ENCODE measurements at regions not wholly inside any gene's neighbourhood (a gene's known extent, or its start where the extent isn't known, plus 50 kb on each side); places are given as distances from the start of the nearest gene placed in this dataset.
A peak's percentile ranks its signal among the peaks of the same experiment; 100 is the strongest.

- TF ChIP-seq VEZF1 (CRISPR knock-in tag; IDR thresholded peaks at IDR 0.05) = peak; percentile 69
- no peak for TF ChIP-seq NFE2L1 (tag; IDR thresholded peaks at IDR 0.05; ENCODE audit: borderline replicate concordance, low read depth)
- TF ChIP-seq THRA (IDR thresholded peaks at IDR 0.05) = no peak
- TF ChIP-seq CREM (IDR thresholded peaks at IDR 0.05; ENCODE audit: low read depth) = peak; percentile 77
- TF ChIP-seq NR0B1 (IDR thresholded peaks at IDR 0.05; ENCODE audit: partially characterized antibody) = no peak
- TF ChIP-seq PHB (CRISPR knock-in tag; IDR thresholded peaks at IDR 0.05) = no peak
- TF ChIP-seq RBM17 (IDR thresholded peaks at IDR 0.05; ENCODE audit: borderline replicate concordance, low read depth, low read length) = no peak
- no peak for TF ChIP-seq SNRNP70 (optimal IDR thresholded peaks at IDR 0.05; ENCODE audit: low read depth, low read length)
- TF ChIP-seq KAT7 (CRISPR knock-in tag; IDR thresholded peaks at IDR 0.05; ENCODE audit: borderline replicate concordance) = no peak
- peak; percentile 99 for TF ChIP-seq ARID1B (IDR thresholded peaks at IDR 0.05)
- peak; percentile 75; the same call in 1 of the 2 replicates for TF ChIP-seq ATF7 (IDR thresholded peaks at IDR 0.05)
- no peak for TF ChIP-seq USF2 (CRISPR knock-in tag; IDR thresholded peaks at IDR 0.05)
- no peak for TF ChIP-seq FOS (IDR thresholded peaks at IDR 0.05; ENCODE audit: extremely low read depth, insufficient read length)
- no peak for TF ChIP-seq POLR3A (IDR thresholded peaks at IDR 0.05; ENCODE audit: borderline replicate concordance, extremely low read depth, insufficient read depth, insufficient read length)
- TF ChIP-seq ZNF668 (CRISPR knock-in tag; IDR thresholded peaks at IDR 0.05) = no peak
- TF ChIP-seq ZNF263 (CRISPR knock-in tag; IDR thresholded peaks at IDR 0.05; ENCODE audit: borderline replicate concordance) = no peak; the same call in 1 of the 2 replicates
- no peak for TF ChIP-seq KDM2B (CRISPR knock-in tag; IDR thresholded peaks at IDR 0.05)
- TF ChIP-seq HNRNPK (IDR thresholded peaks at IDR 0.05; ENCODE audit: low read depth, low read length, poor library complexity, severe bottlenecking) = no peak
- no peak for TF ChIP-seq E2F8 (IDR thresholded peaks at IDR 0.05; ENCODE audit: low read depth, partially characterized antibody)
- TF ChIP-seq TCF7 (IDR thresholded peaks at IDR 0.05; ENCODE audit: borderline replicate concordance) = peak; percentile 87
- no peak for TF ChIP-seq ZNF707 (CRISPR knock-in tag; conservative IDR thresholded peaks at IDR 0.05)
- no peak for TF ChIP-seq COPS2 (conservative IDR thresholded peaks at IDR 0.05)
- peak; percentile 96 for TF ChIP-seq MECOM (CRISPR knock-in tag; IDR thresholded peaks at IDR 0.05)
Measured at GRCh38 chr7:39810204-39810642, 139.8 kb upstream of the CDK13 start (continued).

Data from K562 (cell line).